GM19023 (cell line): ENCODE measurements at regions not wholly inside any gene's neighbourhood (a gene's known extent, or its start where the extent isn't known, plus 50 kb on each side); places are given as distances from the start of the nearest gene placed in this dataset.

Experiments used
- ATAC-seq: cut with Tn5 transposase; IDR thresholded peaks from one replicate; pipeline ENCODE4 v1.9.1; 2021; ENCODE audit warnings: mild to moderate bottlenecking, moderate library complexity; ENCODE audit not compliant: unreplicated experiment

DNA sequence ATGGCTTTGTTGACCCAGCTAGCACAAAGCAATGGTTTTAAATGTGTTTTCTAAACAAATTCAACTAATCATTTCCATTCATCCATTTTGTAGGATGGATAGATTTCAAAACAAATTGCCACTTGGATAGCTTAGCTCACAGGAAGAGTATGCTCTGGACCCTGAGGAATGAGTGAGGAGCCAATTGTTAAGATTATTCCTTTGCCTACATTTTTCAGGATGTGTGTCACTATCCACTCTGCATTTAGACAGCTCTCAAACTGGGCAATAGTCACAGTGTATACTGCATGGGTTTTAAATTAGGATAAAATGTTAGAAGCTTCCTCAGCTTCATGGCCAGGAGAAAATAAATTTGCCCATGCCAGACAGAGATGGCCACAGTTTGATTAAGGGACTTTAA, 605.6 kb upstream of the TEX47 start:
- no peak for ATAC-seq

DNA sequence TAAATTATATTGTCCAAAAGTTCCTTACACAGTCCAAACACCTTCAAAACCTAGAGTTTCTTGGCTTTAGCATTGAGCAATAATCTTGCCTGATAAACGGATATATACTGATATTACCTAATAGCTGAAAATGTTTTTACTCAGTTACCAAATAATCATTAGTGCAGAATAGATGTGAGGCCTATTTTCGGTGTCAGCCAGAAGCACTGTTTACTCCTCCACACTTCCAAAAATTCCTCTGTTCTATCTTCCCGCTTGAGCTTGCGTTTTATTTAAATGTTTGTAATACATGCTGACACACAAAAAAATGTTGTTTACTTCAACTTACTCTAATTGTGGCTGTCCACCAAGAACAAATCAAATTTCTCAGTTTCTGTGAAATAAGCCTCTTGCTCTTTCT, 606.2 kb upstream of the TEX47 start:
- ATAC-seq: no peak

DNA sequence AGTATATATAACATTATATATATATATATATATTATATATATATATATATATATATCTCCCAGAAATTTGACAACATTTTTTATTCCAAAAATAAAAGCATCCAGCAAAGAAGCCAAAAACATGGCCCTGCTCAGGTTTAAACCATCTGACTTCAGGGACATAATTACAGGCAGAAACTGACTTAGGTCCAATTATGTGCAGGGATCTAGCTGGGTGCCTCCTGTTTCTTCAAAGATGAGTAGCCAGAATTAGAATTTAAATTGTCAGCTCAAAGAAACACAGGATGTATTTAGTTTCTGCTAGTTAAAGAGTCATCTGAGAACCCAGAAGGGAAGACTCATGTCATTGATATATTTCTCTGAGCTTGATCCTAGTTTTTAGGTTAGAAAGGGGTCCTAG, 656.4 kb upstream of the TEX47 start:
- ATAC-seq: no peak

DNA sequence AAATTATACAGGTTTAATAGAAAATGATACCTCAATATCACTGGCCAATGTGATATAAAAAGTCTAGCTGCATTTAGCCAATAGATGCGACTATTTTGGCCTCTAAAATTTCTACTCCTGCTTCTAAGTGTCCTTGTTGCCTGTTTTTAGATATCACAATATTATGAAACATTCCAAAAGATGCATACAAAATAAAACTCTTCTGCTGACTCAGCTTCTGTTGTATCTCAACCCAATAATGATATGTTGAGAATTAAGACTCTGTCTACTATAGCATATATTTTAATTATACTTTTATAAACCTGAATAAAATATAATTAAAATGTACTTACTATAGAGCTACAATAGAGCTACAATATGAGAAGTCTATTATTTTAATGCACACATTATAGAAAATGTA, 661.0 kb upstream of the TEX47 start:
- no peak for ATAC-seq

DNA sequence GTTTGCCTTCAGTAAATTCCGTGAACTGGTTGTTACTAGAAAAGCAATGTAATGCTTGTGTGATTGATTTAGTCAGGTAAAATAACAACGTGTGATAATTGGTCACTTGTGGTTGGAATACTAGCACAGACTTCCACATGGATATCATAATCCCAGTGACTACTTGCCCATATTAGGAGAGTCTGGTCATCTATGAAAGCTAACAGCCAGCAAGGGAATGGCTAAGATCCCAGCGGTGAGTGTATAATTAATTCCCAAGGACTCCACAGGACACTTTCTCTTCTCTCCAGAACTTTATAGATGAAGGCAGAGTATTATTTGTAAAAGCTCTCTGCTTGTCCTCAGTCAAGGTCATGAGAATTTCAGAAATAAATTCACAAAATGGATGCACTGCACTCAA, 662.6 kb upstream of the TEX47 start:
- no peak for ATAC-seq

DNA sequence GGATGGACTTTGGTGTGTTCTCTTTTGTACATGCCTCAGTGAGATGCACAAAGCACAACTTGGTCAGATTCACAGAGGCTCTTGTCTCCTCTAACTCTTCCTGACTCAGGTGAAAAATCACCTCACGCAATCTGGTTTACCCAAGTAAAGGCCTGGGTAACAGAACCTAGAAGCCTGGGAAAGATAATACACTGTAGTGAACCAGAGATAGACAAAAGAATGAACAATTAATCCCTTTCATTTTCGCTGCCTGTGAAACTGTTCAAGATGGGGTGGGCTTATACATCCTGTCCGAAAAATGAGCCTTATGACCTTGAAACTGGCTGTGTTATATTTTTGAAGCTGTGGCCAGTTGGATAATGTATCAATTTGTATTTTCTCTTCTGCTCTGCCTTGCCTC, 678.9 kb upstream of the TEX47 start:
- ATAC-seq: no peak

DNA sequence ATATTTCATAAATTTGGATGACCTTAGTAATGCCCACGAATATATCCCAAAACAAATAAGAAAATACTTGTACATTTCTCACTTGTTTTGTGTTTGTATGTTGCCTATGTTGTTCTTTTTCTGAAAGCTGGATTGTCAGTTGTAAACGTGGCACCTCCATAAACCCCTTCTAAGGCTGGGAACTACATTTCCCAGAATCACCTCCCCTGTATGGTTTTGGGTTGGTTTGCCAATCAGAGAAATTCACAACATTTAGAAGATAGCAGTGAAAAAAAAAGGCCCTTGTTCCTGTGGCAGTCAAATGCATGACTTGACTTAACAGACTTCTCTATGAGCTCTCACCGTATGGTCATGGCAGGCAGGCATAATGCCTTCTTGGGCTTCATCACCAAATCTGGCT, 676.3 kb upstream of the STEAP1 start:
- no peak for ATAC-seq

DNA sequence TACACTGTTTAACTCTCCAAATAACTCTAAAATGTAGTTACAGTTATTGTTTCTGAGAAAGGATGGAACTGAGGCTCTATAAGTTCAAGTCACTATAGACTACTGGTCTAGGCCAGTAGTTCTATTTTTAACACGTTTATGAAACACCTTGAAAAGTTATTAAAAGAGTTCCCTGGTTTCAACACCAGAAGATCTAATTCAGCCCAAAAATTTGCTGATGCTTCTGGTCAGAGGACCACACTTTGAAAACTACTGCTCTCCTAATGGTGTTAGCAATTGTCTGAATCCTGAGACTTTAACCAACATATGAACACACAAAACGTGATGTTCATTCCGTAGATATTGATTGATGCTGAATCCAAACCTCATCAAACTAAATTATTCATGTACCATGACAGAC, 658.6 kb upstream of the STEAP1 start:
- ATAC-seq: no peak

DNA sequence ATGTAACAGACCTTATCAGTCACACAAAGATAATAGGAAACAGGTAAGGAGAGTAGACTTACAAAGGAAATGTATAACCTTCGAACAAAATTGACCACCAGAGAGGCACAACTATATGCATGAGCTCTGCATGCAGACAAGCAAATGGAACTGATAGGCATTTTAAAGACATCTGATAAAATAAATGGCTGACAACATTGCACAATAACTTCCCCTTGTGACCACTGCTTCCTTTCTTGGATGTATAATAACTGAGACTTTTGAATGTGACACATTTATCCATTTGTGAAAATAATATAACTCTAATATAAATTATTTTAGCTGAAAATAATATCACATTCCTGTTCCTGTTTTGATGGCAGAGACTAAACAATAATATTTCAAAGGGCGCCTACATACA, 654.2 kb upstream of the STEAP1 start:
- no peak for ATAC-seq

DNA sequence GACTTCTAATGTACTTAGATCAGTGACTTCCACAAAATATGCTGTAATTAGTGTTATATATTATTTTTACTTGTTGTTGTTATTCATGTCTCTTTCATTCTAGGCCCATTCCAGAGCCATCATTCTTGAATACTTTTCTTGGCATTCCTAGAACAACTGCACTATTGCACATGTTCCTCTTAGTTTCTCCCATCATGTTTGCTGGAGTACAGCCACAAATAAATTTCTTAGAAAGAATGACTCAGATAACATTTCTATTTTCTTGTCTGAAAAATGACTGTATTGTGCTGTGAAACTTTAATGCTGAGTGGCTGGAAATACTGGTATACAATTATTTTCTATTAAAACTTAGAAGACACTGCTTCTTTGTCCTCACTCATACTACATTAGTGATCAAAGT, 651.0 kb upstream of the STEAP1 start:
- no peak for ATAC-seq

DNA sequence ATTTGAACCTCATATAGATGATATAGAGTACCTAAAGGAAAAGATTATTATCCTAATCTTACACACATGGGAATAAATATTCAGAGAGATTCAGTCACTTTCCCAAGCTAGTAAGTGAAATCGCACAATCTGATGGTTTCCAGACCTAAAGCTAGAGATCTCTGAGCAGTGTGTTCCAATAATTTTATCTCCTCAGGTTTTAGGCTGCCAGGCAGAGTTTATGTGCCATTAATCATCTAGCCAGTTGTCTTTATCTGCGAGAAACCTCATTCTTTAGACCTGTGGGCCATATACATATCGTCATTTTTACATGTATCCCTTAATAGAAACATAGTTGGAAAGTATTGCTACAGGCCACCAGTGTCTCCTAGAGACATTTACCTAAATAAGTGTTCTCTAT, 647.2 kb upstream of the STEAP1 start:
- no peak for ATAC-seq

DNA sequence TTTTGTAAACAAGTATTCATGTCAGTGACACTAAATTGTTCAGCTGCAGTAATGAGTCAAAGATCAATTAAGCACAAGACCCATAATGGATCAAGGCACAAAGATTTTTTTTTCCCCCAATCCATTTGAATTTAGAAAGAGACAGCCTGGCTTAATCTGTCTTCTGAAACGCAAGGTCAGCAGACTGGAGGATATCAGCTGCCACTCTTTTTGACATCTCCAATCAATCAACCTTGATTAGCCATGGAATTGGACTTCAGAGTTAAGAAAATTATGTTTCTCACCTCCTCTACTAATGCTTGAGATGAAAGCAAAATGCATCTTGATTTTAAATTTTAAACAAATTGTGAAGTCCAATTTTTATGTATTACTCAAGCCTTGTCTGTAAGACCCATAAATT, 642.4 kb upstream of the STEAP1 start:
- no peak for ATAC-seq

DNA sequence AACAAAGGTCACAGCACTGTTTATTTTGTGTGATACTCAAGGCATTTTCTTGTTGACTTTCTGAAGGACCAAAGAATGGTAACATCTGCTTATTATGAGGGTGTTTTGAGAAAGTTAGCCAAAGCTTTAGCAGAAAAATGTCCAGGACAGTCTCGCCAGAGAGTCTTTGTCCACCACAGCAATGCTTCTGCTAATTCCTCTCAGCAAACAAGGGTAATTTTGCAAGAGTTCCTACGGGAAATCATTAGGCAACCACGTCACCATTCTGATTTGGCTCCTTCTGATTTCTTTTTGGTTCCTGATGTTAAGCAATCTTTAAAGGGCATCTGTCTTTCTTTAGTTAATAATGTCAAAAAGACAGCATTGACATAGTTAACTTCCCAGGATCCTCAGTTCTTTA, 639.3 kb upstream of the STEAP1 start:
- ATAC-seq: no peak

DNA sequence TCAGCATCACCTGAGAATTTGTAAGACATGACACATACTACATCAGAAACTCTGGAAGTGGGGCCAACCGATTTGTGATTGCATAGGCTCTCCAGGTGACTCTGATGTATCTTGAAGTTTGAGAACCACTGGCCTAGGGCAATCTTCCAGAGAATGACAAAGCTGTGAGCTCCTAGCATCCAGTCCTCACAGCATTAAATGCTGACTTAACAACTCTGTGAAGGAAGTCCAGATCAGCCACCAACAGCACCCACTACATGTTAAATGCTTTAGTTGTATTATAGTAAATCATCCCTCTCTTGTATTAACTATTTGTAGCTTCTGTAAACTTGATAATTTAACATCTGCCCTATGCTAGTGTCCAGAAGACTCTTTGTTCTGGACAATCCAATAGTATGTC, 636.5 kb upstream of the STEAP1 start:
- no peak for ATAC-seq

DNA sequence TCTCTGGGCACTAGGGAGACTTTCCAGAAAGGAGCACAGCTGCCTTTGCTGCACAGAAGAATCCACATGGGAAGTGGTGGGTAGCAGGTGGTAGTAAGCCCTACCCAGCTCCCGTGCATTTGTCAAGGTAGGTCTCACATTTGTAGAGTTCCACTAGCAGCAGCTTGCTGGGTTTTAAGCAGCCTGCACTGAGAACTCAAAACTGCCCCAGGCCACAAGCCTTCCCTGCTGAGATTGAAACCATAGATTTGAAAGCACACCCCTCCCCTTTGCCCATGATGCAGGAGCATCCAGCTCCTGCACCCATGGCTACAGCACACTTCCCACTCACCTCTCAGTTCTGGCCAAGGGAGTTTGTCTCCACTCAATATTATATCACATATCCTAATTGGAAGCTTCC, 604.5 kb upstream of the STEAP1 start:
- no peak for ATAC-seq

DNA sequence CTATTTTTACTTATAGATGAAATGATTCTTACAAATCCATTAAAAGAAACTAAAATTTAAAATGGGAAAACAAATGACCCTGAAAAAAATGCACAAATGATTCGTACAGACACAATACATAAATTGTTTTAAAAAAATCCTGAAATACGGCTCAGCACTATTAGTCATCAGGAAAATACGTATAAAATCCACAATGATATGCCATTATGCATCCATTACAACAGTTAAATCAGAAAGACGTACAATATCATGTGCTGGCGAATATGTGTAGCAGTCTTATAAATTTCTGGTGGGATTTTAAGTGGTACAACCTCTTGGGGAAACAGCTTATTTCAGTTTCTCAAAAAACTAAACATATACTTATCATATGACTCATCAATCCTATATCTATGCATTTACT, 600.1 kb upstream of the STEAP1 start:
- no peak for ATAC-seq

DNA sequence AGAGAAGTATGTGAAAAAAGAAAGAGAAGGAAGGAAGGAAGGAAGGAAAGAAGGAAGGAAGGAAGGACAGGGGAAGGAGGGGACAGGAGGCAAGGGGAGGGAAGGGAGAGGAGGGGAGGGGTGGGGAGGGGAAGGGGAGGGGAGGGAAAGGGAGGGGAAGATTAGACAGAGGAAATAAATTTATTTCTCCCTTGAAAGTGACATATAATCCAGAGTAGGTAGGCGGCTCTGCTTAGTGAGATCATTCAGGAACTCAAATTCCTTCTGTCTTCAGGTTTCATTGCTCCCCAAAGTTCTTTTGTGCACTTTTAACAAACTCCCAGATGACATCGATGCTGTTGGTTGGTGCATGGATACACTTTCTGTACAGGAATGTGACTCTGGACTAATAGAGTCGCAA, 594.7 kb upstream of the STEAP1 start:
- no peak for ATAC-seq

DNA sequence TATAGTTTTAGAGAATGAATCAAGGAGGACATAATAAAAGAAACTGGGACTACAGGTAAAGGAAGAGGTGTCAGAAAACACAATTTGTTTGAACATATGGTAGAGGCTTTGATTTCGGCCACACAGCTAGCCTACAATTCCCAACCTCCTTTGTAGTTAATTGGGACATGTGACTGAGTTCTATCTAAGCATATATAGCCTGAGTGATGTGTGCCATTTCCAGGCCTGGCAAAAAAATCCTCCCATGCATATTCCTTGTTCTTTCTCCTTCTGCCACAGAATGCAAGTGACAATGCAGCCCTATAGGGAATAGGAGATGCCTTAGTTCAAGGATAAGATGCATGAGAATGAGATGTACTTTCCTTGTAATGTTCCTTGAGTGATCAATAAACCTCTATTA, 590.7 kb upstream of the STEAP1 start:
- ATAC-seq: no peak

DNA sequence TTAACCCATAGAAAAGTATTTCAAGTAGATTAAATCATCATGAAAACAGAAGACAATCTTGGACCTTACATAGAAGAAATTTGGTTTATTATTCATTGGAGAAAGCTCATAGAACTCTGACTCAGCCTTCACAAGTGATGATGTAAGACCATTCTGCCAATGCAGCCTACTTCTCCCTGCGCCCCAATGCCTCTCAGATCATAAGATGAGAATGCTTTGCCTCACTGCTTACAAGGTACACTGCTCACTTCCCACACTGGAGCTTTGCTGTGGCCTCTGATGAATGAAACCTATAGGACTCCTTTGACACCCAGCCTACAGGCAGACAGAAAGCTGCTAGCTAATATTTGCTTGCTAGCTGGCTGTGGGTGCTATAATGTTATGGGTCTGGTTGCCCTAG, 569.4 kb upstream of the STEAP1 start:
- ATAC-seq: no peak

DNA sequence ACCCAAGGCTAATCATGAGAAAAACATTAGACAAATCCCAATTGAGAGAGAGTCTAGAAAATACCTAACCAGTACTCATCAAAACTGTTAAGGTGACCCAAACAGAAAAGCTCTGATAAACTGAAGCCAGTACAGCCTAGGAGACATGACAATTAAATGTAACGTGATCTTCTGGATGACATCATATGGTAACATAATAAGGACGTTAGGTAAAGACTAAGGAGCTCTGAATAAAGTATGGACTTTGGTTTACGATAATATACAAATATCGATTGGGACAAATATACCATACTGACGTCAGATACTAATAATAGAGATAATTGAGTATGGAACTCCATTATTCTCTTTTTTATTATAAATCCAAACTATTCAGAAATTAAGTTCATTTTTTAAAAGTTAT, 561.1 kb upstream of the STEAP1 start:
- no peak for ATAC-seq

DNA sequence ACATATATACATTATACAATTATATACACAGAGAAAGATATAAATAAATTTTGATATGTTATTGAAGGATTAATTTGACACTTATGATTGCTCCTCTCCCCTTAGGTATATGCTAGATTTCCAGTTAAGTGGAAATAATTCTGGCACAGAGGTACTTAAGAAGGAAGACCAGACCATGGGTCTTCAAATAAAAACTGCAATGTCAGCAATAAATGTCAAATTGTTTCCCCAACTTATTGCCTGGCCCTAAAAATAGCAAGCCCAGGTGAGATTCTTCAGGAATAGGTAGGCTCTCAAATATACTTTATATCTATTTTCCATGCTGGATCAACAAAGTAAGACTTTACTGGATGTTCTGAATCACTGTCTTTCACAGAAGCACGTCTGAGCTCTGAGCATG, 551.3 kb upstream of the STEAP1 start:
- no peak for ATAC-seq

DNA sequence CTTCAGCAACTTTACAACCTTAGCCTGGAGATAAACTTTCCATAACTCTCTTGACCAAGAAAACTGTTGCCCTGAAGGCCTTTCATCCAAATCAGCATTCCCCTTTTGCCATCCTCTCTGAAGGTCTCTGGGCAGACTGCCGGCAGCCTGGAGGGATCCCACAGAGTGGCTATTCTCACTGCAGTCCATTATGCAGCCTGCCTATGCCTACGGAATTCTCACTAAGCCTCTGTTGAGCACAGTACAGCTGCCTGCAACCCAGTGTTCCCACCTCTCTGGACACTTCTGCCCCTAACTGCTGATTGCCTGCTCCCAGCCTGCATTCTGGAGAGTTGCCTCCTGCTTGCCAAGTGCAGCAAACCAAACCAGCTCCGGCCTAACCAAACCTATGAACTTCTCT, 548.9 kb upstream of the STEAP1 start:
- ATAC-seq: no peak

DNA sequence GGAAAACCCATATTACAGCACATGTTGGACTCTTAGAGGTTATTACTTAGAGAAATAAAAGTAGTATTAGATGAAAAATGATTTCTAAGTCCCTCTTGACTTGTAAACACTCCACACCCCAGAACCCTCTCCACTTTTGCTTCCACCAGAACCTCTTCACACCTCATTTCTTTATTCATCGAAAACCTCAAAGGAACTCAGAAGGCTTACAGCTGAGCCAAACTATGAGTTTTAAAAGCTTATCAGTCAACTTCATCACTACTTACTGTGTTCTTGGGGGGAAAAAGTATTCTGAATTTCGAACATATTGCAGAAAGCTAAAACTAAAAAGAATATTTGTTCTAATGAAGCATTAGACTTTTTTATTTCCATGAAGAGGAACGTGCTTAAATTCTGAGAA, 547.8 kb upstream of the STEAP1 start:
- no peak for ATAC-seq

DNA sequence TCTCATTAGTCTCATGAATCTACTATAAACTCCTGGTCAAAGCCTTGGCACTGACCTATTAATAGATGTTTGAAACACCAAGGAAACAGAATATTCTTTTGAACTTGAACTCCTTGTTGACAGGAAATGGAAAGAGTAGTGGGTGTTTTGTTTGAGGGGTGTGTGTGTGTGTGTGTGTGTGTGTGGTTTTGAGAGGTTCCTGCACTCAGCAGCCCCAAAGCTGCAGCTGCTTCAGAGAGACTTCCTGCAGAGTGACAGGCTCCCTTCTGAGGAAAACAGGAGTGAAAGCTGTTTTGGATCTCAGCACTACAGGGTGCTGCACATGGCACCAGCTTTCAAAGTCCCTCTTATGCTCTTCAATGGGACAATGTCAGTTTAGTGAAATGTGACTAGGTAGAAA, 546.5 kb upstream of the STEAP1 start:
- no peak for ATAC-seq
